ENCODE measurements at regions not wholly inside any gene's neighbourhood (a gene's known extent, or its start where the extent isn't known, plus 50 kb on each side); places are given as distances from the start of the nearest gene placed in this dataset.

DNA sequence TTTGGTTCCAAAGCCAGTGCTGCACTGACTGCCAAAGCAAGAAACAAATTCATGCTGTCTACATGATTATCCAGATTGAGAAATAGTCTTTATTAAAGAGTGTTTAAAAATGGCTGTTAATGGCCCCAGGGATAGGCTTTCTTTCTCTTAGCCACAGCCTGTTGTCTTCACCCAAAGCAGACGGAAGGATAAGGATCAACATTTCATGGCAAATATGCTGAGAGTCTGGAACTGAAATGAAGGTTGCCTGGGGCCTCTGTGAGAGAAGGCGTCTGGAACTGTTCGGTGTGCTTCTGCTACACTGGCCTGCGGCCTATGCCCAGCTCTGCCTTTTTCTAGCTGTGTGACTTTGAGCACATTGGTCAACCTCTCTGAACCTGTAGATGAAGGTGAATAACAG, 373.0 kb upstream of the ZFP64 start:
- no peak for TF ChIP-seq CTCF (IDR thresholded peaks at IDR 0.05; ENCODE audit: borderline replicate concordance, insufficient read depth, low read depth, low read length)
- H3K4me3 ChIP-seq (ENCODE audit: low read depth, low read length) = no peak overlapping the region

DNA sequence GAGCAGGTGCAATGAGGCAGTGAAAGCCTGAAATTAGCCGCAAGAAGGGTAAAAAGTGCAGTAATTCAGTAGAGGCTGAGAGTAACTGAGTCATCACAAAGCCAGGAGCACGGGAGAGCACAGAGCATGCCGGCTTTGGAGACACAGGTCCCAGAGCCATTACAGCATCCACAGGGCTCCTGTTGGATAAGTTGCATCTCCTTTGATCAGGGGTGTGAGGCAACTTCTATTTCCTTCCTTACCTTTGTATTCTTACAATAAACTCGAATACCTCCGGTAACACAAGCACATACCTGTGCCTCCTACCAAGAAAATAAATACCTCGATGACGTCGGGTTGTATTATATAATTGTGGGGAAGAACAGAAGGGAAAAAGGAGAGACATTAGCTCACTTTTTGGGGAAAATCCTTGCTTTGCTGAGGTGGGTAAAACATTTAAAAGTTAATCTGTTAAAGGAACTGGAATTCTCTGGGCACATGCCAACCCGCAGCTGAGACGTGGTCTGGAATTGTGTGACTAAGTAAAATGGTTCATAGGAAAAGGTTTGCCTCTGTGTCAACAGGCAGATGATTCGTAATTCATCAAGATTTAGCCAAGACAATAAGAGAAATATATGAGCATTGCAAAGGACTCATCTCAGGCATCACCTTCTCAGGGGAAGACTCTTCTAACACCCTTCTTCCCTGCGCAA, 360.7 kb upstream of the ZFP64 start:
- no peak overlapping the region for H3K4me3 ChIP-seq (ENCODE audit: low read depth, low read length)
- no peak for TF ChIP-seq CTCF (IDR thresholded peaks at IDR 0.05; ENCODE audit: borderline replicate concordance, insufficient read depth, low read depth, low read length)

DNA sequence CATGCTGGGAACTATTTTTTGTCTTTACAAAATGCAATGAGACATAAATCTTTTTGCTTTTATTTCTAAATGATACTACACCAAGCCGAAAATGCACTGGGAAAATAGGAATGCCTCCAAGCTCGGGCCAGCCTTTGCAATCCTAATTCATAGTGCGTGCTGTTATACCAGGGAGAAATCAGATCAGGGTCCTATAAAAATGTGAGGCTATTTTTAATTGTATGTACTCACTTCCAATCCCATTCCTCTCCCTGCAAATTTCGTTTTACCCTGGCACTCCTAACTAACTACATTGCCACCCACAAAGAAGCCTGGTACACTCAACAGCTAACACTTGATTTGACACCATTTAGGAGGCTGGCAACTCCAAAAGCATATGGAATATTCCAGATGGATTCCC, 350.6 kb upstream of the ZFP64 start:
- no peak for TF ChIP-seq CTCF (IDR thresholded peaks at IDR 0.05; ENCODE audit: borderline replicate concordance, insufficient read depth, low read depth, low read length)

GRCh38 chr20:52540509-52540908, 348.9 kb upstream of the ZFP64 start:
- TF ChIP-seq CTCF (IDR thresholded peaks at IDR 0.05; ENCODE audit: borderline replicate concordance, insufficient read depth, low read depth, low read length) = no peak
- H3K4me3 ChIP-seq (ENCODE audit: low read depth, low read length) = no peak overlapping the region

More for the DNA sequence above, 350.6 kb upstream of the ZFP64 start:
- no peak overlapping the region for H3K4me3 ChIP-seq (ENCODE audit: low read depth, low read length)

DNA sequence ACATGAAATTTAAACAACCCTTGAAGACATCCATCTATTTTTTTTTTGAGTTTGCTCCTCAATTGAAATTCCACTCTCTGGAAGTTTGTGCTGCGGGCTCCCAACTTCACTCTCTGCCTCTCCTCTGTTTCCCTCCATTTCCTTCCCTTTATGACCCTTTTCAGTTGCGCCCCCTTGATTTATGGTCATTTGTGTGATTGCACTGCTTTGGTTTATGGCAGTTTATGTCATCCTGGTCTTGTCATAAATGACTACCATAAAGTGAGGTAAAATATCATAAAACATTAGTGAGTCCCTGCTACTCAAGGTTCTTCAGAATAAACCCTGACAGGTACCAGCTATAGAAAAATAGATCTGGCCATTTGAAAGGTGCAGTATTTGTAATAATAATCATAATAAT, 348.3 kb upstream of the ZFP64 start:
- TF ChIP-seq CTCF (IDR thresholded peaks at IDR 0.05; ENCODE audit: borderline replicate concordance, insufficient read depth, low read depth, low read length) = no peak
- H3K4me3 ChIP-seq (ENCODE audit: low read depth, low read length) = no peak overlapping the region

- no peak for TF ChIP-seq CTCF (IDR thresholded peaks at IDR 0.05; ENCODE audit: borderline replicate concordance, insufficient read depth, low read depth, low read length)
- H3K4me3 ChIP-seq (ENCODE audit: low read depth, low read length) = no peak overlapping the region
Measured at GRCh38 chr20:52536841-52537400, 345.3 kb upstream of the ZFP64 start.

- TF ChIP-seq CTCF (IDR thresholded peaks at IDR 0.05; ENCODE audit: borderline replicate concordance, insufficient read depth, low read depth, low read length) = no peak
- no peak overlapping the region for H3K4me3 ChIP-seq (ENCODE audit: low read depth, low read length)
Measured at GRCh38 chr20:52536040-52536439, 344.5 kb upstream of the ZFP64 start.

All from GM12875 (cell line).